Prostate gland (tissue), 2 donors: ENCODE measurements at regions not wholly inside any gene's neighbourhood (a gene's known extent, or its start where the extent isn't known, plus 50 kb on each side); places are given as distances from the start of the nearest gene placed in this dataset.

Experiments used
- DNase-seq: peaks from one replicate; pipeline ENCODE4 v3.0.0-alpha.2; 2019; ENCODE audit warnings: low spot score
- H3K27ac ChIP-seq, 2 donors: fragments of 200-600 bp; sonication (generic); 2 replicates each; pipeline ENCODE4 v1.5.1; 2017 to 2019
- H3K27me3 ChIP-seq: fragments of 200-600 bp; sonication (generic); replicated peaks from 2 replicates; pipeline ENCODE4 v1.5.1; 2019; ENCODE audit not compliant: insufficient read depth
- H3K36me3 ChIP-seq, 2 donors: fragments of 200-600 bp; sonication (generic); 1 replicate in 1 of 2; 2 replicates in 1 of 2; pipeline versions ENCODE4 v1.5.1 to v1.8.1; 2017 to 2019
- H3K4me1 ChIP-seq: fragments of 200-600 bp; sonication (generic); replicated peaks from 2 replicates; pipeline ENCODE4 v1.5.1; 2019
- H3K4me3 ChIP-seq, 2 donors: fragments of 200-600 bp; sonication (generic); 2 replicates each; pipeline ENCODE4 v1.5.1; 2017 to 2019
- H3K9me3 ChIP-seq: fragments of 200-600 bp; sonication (generic); 2 replicates; pipeline ENCODE4 v1.5.1; 2017
- POLR2A ChIP-seq: fragments of 450-650 bp; IDR thresholded peaks from one replicate; pipeline ENCODE4 v1.6.1; 2016; ENCODE audit warnings: antibody characterized with exemption, mild to moderate bottlenecking
- POLR2AphosphoS5 ChIP-seq: sonication (generic); formaldehyde crosslinking; IDR thresholded peaks from one replicate; pipeline ENCODE4 v1.6.1; 2017; ENCODE audit warnings: antibody characterized with exemption
- WGBS: methylation state at CpG from one replicate; pipeline ENCODE4 v1.1.5; 2018; 5-methylcytosine and 5-hydroxymethylcytosine counted together
- intact Hi-C: fragments of 100-400 bp; cut with DNase I; formaldehyde crosslinking; loops from one replicate; pipeline ENCODE4 v1.14.2; 2022
- TF ChIP-seq, protein P1 (sequence below), 4 experiments: fragments of 200-600 bp in 2 of 4; fragments of 450-650 bp in 2 of 4; sonication (generic) in 2 of 4; IDR thresholded peaks; 1 replicate in 3 of 4; 2 replicates in 1 of 4; pipeline ENCODE4 v1.5.1; 2016 to 2019; ENCODE audit warnings: antibody characterized with exemption in 4 of 4, mild to moderate bottlenecking in 2 of 4, moderate library complexity in 2 of 4

DNA sequence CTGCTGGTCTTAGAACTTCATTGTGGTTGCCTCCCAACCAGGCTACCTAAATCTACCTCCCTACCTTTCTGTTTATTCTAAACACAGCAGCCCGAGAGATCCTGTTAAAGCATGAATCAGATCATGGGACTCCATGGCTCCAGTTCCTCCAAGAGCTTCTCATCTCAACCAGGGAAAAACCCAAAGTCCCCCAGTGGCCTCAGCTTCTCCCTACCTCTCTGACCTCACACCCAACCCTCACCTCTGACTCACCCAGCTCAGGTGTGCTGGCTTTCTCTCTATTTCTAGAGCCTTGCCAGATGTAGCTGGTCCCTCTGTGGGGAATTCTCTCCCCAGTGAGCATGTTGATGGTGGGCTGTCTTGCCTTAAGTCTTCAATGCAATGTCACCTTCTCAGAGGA is 93.8 kb upstream of the COPS8 start:
- TF ChIP-seq, protein P1, sequence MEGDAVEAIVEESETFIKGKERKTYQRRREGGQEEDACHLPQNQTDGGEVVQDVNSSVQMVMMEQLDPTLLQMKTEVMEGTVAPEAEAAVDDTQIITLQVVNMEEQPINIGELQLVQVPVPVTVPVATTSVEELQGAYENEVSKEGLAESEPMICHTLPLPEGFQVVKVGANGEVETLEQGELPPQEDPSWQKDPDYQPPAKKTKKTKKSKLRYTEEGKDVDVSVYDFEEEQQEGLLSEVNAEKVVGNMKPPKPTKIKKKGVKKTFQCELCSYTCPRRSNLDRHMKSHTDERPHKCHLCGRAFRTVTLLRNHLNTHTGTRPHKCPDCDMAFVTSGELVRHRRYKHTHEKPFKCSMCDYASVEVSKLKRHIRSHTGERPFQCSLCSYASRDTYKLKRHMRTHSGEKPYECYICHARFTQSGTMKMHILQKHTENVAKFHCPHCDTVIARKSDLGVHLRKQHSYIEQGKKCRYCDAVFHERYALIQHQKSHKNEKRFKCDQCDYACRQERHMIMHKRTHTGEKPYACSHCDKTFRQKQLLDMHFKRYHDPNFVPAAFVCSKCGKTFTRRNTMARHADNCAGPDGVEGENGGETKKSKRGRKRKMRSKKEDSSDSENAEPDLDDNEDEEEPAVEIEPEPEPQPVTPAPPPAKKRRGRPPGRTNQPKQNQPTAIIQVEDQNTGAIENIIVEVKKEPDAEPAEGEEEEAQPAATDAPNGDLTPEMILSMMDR (IDR thresholded peaks at IDR 0.05) = no peak
- TF ChIP-seq POLR2A (no peak), POLR2AphosphoS5 (no peak)
- DNase-seq = no peak
- H3K4me3 ChIP-seq = no peak overlapping the region
- intact Hi-C loops = no loop called here
- H3K36me3 ChIP-seq = no peaks in the 10 kb centered on the region
- H3K27ac ChIP-seq = no peak overlapping the region
- H3K27me3 ChIP-seq = peaks cover 4% of the 10 kb centered on the region
- no peaks in the 10 kb centered on the region for H3K9me3 ChIP-seq
- 88% methylated on average over 1 of the region's 1 CpG for WGBS
- no peaks in the 10 kb centered on the region for H3K4me1 ChIP-seq

DNA sequence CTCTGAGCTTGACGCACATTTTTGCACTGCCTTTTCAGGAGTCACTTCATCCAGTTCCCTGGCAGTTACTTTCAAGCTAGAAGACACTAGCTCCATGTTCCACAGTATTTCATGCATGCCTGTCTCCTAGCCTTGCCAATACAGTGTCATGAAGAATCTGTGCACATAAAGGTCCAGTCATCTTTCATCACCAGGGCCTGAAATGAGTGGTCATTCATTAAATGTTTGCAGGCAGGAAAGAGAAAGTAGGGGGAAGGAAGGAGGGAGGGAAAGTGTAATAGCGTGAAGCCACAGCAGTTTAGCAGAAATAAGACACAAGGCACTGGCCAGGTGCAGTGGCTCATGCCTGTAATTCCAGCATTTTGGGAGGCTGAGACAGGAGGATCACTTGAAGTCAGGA is 92.4 kb upstream of the COPS8 start:
- H3K36me3 ChIP-seq = no peaks in the 10 kb centered on the region
- peaks cover 4% of the 10 kb centered on the region for H3K27me3 ChIP-seq
- WGBS = 83% methylated on average over 2 of the region's 2 CpGs

DNA sequence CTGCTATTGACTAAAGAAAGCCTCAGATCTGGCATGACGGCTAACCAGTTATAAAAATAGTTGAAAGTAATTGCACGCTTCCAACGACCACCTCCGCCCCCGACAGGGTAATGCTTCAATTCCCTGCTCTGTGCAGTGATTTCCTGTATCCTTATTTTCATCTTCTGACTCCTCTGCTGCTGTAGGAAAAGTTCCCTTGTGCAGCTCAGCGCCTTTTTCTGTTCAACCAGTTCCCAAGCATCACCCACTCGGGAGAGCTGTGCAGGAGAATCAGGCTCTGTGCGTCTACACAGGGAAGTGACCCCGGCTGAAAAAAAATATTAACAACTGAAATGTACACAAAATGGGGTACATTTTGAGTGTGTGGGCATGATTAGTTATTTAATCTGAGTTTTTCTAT is 91.3 kb upstream of the COPS8 start:
- Histone ChIP-seq H3K4me1 (peaks cover 13% of the 10 kb centered on the region), H3K27me3 (peaks cover 4% of the 10 kb centered on the region), H3K36me3 (no peaks in the 10 kb centered on the region), H3K4me3 (no peak overlapping the region), H3K9me3 (no peaks in the 10 kb centered on the region), H3K27ac (no peak overlapping the region)
- intact Hi-C loops = no loop called here
- WGBS = 55% methylated on average over 9 of the region's 9 CpGs
- no peak for TF ChIP-seq POLR2AphosphoS5
- no peak for TF ChIP-seq POLR2A
- TF ChIP-seq, protein P1 (IDR thresholded peaks at IDR 0.05) = no peak
- DNase-seq = no peak

More for the DNA sequence above, 92.4 kb upstream of the COPS8 start:
- H3K27ac ChIP-seq = no peak overlapping the region
- peaks cover 4% of the 10 kb centered on the region for H3K4me1 ChIP-seq
- intact Hi-C loops = no loop called here
- TF ChIP-seq, protein P1 (IDR thresholded peaks at IDR 0.05) = no peak
- no peak for TF ChIP-seq POLR2AphosphoS5
- no peak for TF ChIP-seq POLR2A
- DNase-seq = no peak
- H3K9me3 ChIP-seq = no peaks in the 10 kb centered on the region
- H3K4me3 ChIP-seq = no peak overlapping the region

DNA sequence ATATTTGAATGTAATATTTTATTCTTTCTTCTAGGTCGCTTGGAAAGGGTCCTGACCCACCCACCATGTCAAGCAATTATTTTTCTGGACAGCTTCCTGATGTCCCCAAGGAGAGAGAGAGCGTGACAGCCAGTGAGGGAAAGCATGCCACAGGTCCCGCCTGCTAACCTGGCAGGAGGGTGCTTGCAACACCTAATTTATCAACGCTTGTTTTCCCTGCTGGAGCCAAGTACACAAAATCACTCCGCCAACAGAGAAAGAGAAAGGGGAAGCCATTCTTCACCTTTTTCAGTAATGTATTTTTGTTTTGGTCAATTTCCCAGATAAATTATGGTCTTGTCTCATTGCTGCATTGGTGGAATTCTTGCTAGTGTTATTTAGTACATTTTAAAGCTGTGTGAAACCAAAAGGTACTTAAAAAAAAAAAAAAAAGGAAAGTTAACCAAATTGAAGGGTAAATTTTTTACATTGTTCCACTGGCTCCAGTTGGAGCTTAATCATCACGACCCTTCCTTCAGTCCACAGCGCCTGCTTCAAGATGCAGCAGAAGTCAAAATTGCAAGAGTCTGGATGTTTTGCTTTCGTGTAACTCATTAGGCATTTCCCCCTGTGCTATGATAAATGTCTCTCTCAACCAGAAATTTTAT is 88.5 kb upstream of the COPS8 start:
- H3K27ac ChIP-seq = no peak overlapping the region
- intact Hi-C loops = no loop called here
- H3K27me3 ChIP-seq = no peaks in the 10 kb centered on the region
- H3K4me3 ChIP-seq = no peak overlapping the region
- peaks cover 13% of the 10 kb centered on the region for H3K4me1 ChIP-seq
- TF ChIP-seq POLR2A = no peak
- TF ChIP-seq, protein P1 (IDR thresholded peaks at IDR 0.05) = no peak
- TF ChIP-seq POLR2AphosphoS5 = no peak
- H3K36me3 ChIP-seq = no peaks in the 10 kb centered on the region
- no peaks in the 10 kb centered on the region for H3K9me3 ChIP-seq
- DNase-seq = no peak
- WGBS = 70% methylated on average over 8 of the region's 8 CpGs

DNA sequence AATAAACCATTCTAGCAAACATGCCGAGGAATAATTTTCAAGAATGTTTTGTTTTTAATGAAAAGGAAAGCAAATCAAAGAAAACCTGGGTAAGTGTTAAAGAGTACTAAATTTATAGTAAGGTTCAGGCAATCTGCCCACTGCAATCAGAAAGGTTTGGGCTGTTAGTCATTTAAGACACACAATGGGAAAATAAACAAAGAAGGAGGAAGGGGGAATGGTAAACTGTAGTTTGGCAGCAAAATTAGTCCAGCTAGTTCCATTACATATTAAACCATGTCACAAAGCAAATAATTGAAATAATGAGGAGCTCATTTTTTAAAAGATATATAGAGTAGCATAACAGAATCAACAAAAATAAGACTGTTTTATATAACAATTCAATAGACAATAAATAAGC is 87.5 kb upstream of the COPS8 start:
- H3K27me3 ChIP-seq = no peaks in the 10 kb centered on the region
- intact Hi-C loops = no loop called here
- DNase-seq = peak; percentile 53

More for the DNA sequence above, 87.5 kb upstream of the COPS8 start:
- TF ChIP-seq, protein P1 (IDR thresholded peaks at IDR 0.05) = no peak
- TF ChIP-seq POLR2AphosphoS5 = peak; percentile 86
- Histone ChIP-seq H3K27ac (peak overlapping the region in 1 of 2 donors; percentile 42), H3K36me3 (no peaks in the 10 kb centered on the region), H3K4me3 (no peak overlapping the region), H3K9me3 (no peaks in the 10 kb centered on the region), H3K4me1 (peaks cover 13% of the 10 kb centered on the region)
- 13% methylated on average over 1 of the region's 1 CpG for WGBS
